Activated naive CD8-positive, alpha-beta T cell (primary cell): ENCODE measurements at regions not wholly inside any gene's neighbourhood (a gene's known extent, or its start where the extent isn't known, plus 50 kb on each side); places are given as distances from the start of the nearest gene placed in this dataset.
"Not testable (repeated sequence)": the region's sequence is repeated elsewhere in the genome, so short reads cannot be mapped to it uniquely, and the experiment has no call there.

ENCODE experiments used
- H3K27ac Mint-ChIP-seq: one replicate; pipeline ENCODE4 v1.8.0; 2021; ENCODE audit warnings: mixed read lengths
- H3K27me3 Mint-ChIP-seq: one replicate; pipeline ENCODE4 v1.8.0; 2021; ENCODE audit warnings: mixed read lengths
- H3K36me3 Mint-ChIP-seq: one replicate; pipeline ENCODE4 v1.8.0; 2021; ENCODE audit warnings: mixed read lengths
- H3K4me1 Mint-ChIP-seq: one replicate; pipeline ENCODE4 v1.8.0; 2021; ENCODE audit warnings: low read depth, mixed read lengths
- H3K4me3 Mint-ChIP-seq: one replicate; pipeline ENCODE4 v1.8.0; 2021; ENCODE audit warnings: mild to moderate bottlenecking, mixed read lengths
- H3K9me3 Mint-ChIP-seq: one replicate; pipeline ENCODE4 v1.8.0; 2021; ENCODE audit warnings: low read depth, mixed read lengths

GRCh38 chr1:143574891-143575520 lies 396.8 kb downstream of the FAM72C start:
- Mint-ChIP-seq H3K9me3 (peaks cover 10% of the 10 kb centered on the region), H3K27ac (no peak overlapping the region), H3K4me3 (no peak overlapping the region), H3K36me3 (no peaks in the 10 kb centered on the region), H3K27me3 (peaks cover 2% of the 10 kb centered on the region), H3K4me1 (no peaks in the 10 kb centered on the region)

DNA sequence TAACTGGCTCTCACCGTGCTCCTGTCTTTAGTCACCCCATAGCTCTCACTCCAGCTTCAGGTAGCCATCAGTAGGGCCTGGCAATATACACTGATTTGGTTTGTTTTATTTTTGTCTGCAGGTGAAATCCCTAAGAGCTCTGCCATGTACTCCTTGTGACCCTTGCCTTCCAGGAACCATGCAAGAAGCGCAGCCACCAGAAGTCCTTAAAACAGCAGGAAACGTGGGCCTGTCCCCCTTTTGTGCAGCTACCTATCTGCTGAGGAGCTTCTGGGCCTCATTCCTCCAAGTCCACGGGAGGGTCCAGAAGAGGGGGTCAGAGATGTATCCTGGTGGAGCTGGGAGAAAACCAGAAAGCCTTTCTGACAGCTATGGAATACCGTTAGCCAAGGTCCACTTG lies 399.1 kb downstream of the FAM72C start:
- not testable (repeated sequence) for H3K9me3 Mint-ChIP-seq, H3K27ac Mint-ChIP-seq, H3K36me3 Mint-ChIP-seq, H3K27me3 Mint-ChIP-seq, H3K4me3 Mint-ChIP-seq, H3K4me1 Mint-ChIP-seq

DNA sequence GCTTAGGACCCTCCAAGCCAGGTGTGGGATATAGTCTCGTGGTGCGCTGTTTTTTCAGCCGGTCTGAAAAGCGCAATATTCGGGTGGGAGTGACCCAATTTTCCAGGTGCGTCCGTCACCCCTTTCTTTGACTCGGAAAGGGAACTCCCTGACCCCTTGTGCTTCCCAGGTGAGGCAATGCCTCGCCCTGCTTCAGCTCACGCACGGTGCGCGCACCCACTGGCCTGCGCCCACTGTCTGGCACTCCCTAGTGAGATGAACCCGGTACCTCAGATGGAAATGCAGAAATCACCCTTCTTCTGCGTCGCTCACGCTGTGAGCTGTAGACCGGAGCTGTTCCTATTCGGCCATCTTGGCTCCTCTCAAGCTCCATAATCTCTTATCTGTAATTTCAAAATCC lies 408.0 kb downstream of the FAM72C start:
- H3K27me3 Mint-ChIP-seq: peaks cover 16% of the 10 kb centered on the region
- not testable (repeated sequence) for H3K36me3 Mint-ChIP-seq

GRCh38 chr1:143553627-143554026 lies 418.2 kb downstream of the FAM72C start:
- Mint-ChIP-seq H3K9me3 (peaks cover 9% of the 10 kb centered on the region), H3K27me3 (peaks cover 7% of the 10 kb centered on the region), H3K4me3 (no peak overlapping the region), H3K4me1 (no peaks in the 10 kb centered on the region), H3K27ac (no peak overlapping the region), H3K36me3 (no peaks in the 10 kb centered on the region)

More for the DNA sequence above, 408.0 kb downstream of the FAM72C start:
- not testable (repeated sequence) for H3K4me3 Mint-ChIP-seq, H3K4me1 Mint-ChIP-seq, H3K9me3 Mint-ChIP-seq, H3K27ac Mint-ChIP-seq

DNA sequence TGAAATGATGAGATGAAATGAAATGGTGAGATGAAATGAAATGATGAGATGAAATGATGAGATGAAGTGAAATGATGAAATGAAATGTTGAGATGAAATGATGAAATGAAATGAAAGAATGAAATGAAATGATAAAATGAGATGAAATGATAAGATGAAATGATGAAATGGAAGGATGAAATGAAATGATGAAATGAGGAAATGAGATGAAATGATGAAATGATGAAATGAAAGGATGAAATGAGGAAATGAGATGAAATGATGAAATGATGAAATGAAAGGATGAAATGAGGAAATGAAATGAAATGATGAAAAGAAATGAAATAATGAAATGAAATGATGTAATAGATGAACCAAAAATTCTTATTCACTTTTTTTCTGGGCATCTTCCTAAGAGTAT lies 467.1 kb downstream of the FAM72C start:
- H3K9me3 Mint-ChIP-seq: peaks cover 18% of the 10 kb centered on the region
- H3K27me3 Mint-ChIP-seq: peaks cover 19% of the 10 kb centered on the region
- H3K4me1 Mint-ChIP-seq, H3K4me3 Mint-ChIP-seq, H3K27ac Mint-ChIP-seq: not testable (repeated sequence)
- H3K36me3 Mint-ChIP-seq: peaks cover 13% of the 10 kb centered on the region

GRCh38 chr1:143504080-143504479 lies 467.7 kb downstream of the FAM72C start:
- H3K27ac Mint-ChIP-seq, H3K4me1 Mint-ChIP-seq, H3K4me3 Mint-ChIP-seq: not testable (repeated sequence)
- Mint-ChIP-seq H3K9me3 (peaks cover 18% of the 10 kb centered on the region), H3K27me3 (peaks cover 19% of the 10 kb centered on the region), H3K36me3 (peaks cover 13% of the 10 kb centered on the region)

GRCh38 chr1:143503048-143503447 lies 468.7 kb downstream of the FAM72C start:
- H3K27ac Mint-ChIP-seq: peak overlapping the region; percentile 61
- peaks cover 13% of the 10 kb centered on the region for H3K36me3 Mint-ChIP-seq
- peaks cover 18% of the 10 kb centered on the region for H3K9me3 Mint-ChIP-seq
- not testable (repeated sequence) for H3K4me3 Mint-ChIP-seq, H3K4me1 Mint-ChIP-seq
- peaks cover 19% of the 10 kb centered on the region for H3K27me3 Mint-ChIP-seq

- H3K27me3 Mint-ChIP-seq: peaks cover 19% of the 10 kb centered on the region
- not testable (repeated sequence) for H3K4me3 Mint-ChIP-seq, H3K4me1 Mint-ChIP-seq, H3K27ac Mint-ChIP-seq
- peaks cover 18% of the 10 kb centered on the region for H3K9me3 Mint-ChIP-seq
- peaks cover 13% of the 10 kb centered on the region for H3K36me3 Mint-ChIP-seq
Measured at GRCh38 chr1:143502038-143502437, 469.7 kb downstream of the FAM72C start.

- not testable (repeated sequence) for H3K4me1 Mint-ChIP-seq
Measured at GRCh38 chr1:143498059-143498749, 473.6 kb downstream of the FAM72C start.

DNA sequence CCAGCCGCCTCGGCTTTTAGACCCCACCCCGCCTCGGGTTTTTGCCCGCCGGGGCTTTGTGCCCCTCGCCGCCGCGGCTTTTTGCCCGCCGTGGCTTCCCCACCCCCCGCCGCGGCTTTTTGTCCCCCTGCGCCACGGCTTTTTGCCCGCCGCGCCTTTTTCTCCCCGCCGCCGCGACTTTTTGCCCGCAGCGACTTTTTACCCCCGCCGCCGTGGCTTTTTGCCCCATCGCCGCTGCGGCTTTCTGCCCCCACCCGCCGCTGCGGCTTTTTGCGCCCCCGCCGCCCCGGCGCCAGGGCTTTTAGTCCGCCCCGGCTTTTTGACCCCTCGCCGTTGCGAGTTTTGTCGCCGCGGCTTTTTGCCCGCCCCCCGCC lies 474.4 kb downstream of the FAM72C start:
- Mint-ChIP-seq H3K27ac (no peak overlapping the region), H3K9me3 (peaks cover 4% of the 10 kb centered on the region), H3K4me3 (no peak overlapping the region), H3K36me3 (peaks cover 3% of the 10 kb centered on the region), H3K27me3 (peaks cover 6% of the 10 kb centered on the region), H3K4me1 (no peaks in the 10 kb centered on the region)

More at GRCh38 chr1:143498059-143498749, 473.6 kb downstream of the FAM72C start:
- Mint-ChIP-seq H3K27me3 (peaks cover 14% of the 10 kb centered on the region), H3K4me3 (peak overlapping the region; percentile 13)
- H3K27ac Mint-ChIP-seq, H3K9me3 Mint-ChIP-seq, H3K36me3 Mint-ChIP-seq: not testable (repeated sequence)

- H3K36me3 Mint-ChIP-seq: not testable (repeated sequence)
Measured at GRCh38 chr1:143496526-143497373, 475.0 kb downstream of the FAM72C start.

More at GRCh38 chr1:143496526-143497373, 475.0 kb downstream of the FAM72C start:
- H3K9me3 Mint-ChIP-seq, H3K4me1 Mint-ChIP-seq, H3K27ac Mint-ChIP-seq, H3K27me3 Mint-ChIP-seq: not testable (repeated sequence)
- peak overlapping the region; percentile 61 for H3K4me3 Mint-ChIP-seq
